ENCODE measurements at regions not wholly inside any gene's neighbourhood (a gene's known extent, or its start where the extent isn't known, plus 50 kb on each side); places are given as distances from the start of the nearest gene placed in this dataset.

DNA sequence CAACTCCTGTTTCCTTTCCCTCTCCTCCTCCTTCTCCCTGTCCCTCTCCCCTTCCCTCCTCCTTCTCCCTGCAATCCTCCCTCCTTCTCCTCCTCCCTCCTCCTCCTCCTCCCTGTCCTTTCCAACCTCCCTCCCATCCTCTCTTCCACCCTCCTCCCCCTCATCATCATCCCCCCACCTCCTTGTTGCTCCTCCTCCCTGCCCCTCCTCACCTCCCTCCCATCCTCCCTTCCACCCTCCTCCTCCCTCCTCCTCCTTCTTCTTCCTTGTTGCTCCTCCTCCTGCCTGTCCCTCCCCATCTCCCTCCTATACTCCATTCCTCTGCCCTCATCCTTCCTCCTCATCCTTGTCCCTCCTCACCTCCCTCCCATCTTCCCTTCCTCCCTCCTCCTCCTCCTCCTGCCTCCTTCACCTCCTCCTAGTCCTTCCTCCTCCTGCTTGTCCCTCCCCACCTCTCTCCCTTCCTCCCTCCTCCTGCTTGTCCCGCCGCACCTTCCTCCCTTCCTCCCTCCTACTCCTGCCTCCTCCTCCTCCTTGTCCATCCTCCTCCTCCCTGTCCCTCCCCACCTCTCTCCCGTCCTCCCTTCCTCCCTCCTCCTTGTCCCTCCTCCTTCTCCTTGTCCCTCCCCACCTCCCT, 222.5 kb downstream of the IRF8 start:
- no peak for DNase-seq

DNA sequence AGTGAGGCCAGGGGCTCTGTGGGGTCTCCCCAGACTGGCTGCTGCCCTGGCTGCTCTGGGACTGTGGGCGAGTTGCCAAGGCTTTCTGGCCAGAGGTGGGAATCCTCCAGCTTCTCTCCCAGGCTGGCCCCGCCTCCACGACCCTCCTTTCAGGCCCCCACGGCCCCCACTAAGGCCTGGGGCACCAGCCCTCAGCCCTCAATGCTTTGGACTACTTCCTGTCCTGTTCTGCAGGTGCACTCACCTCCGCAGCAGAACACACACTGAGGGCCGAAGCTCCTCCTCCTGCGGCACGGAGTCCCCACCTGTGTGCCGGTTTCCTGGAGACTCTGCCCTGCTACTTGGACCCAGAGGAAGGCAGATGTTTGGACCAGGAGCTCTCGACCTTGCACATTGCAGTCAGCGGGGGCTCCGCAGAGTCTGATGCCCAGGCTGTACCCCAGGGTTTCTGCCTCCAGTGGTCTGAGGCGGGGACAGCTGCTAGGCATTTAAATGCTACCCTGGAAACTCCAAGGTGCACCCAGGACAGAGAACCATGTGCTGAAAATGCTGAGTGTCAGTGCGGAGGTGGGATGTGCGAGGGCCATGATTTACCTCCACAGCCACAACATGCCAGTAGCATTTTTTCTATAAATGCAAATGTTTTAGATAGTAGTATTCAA, 223.8 kb downstream of the IRF8 start:
- no peak for DNase-seq

DNA sequence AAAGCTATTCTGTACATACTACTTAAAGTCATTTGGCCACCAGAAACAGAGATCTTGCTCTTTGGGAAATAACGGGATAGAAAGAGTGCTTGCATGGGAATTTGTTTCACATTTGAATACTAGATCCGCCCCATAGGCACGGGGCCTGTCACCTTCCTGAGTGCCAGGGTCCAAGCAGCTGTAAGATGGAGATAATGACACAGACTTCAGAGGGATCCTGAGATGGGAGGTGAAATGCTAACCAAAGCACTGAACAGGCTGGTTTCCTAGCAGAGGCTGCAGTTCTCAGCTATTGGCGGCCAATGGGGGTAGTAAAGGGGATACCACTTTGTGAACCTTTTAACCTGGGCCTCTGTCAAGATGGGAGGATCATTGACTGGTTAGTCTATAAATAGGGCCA, 225.4 kb downstream of the IRF8 start:
- DNase-seq = no peak

DNA sequence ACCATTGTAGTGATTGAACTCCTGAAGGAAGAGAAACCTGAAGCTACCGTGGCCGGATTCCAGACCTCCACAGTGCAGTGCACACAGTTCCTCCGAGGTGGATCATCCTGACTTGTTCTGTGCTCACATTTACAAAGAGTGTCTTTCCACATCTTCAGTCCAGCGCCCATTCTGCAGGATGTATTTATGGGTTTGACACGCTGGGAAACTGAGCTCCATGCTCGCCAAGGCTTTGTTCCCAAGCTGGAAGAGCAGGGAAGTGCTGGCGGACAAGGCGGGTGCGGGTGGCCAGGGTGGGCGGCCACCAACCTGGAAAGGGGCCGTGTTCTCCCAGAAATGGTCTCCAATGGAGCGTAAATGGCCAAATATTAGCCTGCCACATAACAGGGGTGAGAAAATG, 227.9 kb downstream of the IRF8 start:
- DNase-seq = no peak

DNA sequence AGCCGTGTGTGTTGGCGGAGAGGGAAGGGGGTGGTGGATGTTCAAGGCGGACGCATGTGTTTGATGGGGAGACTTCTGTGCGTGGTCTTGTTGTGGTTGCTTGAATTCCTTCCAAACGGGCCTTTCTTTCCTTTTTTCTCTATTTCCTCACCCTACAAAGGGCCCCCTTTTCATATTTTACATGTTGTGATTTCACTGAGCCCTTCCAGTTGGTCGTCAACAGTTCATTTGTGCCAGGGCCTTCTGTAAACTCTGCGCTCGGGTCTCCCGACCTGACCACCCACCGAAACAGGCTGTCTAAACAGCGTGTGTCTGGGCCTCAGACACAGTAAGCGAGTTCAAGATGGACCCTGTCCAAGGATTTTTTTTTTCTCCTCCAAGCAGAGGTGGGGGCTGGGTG, 228.4 kb downstream of the IRF8 start:
- no peak for DNase-seq

DNA sequence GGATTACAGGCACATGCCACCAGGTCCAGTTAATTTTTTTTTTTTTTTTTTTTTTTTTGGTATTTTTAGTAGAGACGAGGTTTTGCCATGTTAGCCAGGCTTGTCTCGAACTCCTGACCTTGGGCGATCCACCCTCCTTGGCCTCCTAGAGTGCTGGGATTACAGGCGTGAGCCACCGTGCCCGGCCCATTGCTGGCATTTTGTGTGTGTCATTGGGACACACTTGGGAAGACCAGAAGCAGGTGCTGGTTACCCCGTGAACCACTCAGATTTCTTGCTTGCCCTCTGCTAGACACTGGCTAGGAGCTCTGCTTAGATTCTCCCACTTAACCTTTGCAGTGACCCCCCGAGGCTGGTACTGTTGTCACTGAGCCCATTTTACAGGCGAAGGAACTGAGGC, 229.3 kb downstream of the IRF8 start:
- DNase-seq = no peak

DNA sequence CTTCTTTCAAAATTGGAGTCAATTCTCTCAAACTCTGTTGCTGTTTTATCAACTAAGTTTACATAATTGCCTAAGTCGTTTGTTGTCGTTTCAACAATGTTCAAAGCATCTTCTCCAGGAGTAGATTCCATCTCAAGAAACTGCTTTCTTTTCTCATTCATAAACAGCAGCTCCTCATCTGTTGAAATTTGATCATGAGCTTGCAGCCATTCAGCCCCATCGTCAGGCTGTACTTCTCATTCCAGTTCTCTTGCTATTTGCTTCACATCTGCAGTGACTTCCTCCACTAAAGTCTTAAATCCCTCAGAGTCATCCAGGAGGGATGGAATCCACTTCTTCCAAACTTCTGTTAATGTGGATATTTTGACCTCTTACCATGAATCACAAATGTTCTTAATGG, 230.6 kb downstream of the IRF8 start:
- no peak for DNase-seq

DNA sequence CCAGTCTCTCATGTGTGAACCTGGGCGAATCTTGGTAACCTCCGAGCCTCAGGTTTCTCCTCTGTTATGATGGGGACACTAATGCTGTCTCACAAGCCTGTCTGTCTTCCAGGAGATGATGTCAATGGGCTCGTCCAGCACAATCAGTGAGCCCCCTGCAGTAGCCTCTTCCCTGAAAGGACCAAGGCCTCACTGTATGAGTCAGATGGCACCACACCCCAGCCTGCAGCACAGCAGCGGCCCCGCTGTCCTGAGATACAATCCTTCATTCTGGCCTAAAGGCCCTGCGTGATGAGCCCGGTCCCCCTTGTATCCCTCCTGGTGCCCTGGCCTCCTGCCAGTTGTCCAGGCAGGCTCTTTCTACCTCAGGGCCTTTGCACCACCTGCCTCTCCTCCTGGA, 234.4 kb downstream of the IRF8 start:
- no peak for DNase-seq

DNA sequence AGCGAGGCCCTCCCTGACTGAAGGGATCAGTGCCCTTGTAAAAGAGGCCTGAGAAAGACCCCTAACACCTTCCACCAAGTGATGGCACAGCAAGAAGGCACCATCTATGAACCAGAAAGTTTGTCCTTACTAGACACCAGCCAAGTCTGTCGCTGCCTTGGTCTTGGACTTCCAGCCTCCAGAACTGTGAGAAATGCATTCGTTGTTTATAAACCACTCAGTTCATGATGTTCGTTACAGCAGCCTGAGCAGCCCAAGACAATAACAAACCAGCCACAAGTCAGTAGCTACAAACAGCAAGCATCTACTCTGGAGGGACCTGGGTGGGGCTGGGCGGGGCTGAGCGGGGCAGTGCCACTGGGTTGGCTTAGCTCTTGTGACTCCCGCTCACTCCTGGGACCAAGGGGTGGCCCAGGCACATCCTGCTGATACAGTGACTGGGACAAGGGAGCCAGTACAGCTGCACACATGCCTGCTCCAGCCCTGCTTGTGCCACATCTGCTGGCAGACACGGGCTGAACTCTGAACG, 234.9 kb downstream of the IRF8 start:
- DNase-seq = no peak

DNA sequence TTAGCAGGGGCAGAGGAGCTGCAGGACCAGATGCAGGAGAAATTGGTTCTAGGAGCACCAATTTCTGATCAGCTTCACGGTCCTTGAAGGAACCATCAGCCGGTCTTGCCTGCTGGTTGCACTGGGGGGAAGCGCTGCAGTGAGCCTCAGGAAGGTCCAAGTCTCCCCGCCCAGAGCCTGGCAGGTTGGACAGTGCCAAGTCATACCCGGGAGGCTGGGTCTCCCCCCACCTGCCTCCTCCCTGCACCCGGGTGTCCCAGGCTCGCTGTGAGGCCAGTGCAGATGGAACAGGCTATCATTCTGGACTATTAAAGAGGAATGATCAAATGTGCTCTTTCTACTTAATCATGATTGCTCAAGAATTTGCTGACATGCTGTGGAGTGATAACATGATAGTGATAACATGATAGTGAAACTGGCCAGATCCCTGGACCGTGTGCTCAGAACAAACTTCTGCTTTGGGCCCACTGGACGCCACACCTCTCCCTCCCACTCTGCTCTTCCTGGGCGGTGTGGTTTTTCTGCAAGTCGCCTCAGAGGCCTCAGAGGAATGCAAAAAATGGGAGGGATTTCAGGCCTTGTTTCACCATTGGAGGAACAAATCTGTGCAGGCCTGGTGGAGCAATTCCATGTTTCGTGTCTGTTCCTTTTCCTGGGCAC, 236.0 kb downstream of the IRF8 start:
- DNase-seq = no peak

DNA sequence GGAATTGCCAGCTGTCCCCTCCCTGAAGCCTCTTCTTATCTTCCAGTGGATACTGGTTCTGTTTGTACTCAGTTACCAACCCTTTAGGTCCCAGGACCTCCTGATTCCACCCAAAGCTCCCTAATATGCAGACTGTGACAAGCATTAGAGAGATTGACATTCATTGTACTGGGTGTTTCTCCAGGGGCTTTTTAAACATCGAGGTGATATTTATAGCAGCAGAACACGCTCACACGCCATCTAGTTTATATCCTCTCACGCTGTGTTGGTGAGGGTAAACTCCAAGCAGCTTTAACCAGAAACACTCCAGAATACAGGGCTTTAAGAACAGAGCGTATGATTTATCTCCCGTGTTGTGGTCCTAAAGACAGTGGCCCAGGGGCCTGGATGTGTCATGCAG, 238.4 kb downstream of the IRF8 start:
- no peak for DNase-seq

DNA sequence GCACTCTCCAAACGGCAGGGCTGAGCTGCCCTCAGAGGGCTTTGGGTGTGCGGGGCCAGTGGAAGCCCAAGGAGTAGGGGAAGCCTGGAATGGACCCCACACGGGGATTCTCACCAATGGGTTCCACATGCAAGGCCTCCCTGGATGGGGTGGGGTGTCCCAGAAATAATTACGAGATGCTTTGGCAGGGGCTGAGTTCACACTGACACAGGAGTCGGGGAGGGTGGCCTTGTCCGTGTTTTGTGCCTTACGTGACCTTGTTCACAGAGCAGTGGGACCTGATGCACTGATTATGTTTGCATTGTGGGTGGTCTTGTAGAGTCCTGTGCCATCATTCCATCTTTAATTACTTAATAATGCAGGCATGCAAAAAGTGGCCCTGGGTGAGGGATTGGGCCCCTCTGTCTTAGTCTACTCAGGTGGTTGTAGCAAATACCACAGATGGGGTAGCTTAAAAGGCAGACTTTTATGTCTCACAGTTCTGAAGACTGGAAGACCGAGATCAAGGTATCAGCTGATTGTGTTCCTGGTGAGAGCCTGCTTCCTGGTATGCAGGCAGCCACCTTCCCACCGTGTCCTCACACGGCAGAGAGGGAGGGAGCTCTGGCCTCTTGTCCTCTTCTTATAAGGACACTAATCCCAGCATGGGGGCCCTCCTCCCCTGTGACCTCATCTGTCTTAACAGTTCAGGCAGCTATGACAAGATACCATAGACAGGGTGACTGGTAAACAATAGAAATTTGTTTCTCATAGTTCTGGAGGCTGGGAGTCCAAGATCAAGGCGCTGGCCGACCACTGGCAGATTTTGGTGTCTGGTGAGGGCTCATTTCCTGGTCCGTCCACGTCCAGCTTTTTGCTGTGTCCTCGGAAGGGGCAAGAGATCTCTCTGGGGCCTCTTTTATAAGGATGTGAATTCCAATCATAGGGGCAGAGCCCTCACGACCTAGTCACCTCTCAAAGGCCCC, 239.4 kb downstream of the IRF8 start:
- DNase-seq = no peak

DNA sequence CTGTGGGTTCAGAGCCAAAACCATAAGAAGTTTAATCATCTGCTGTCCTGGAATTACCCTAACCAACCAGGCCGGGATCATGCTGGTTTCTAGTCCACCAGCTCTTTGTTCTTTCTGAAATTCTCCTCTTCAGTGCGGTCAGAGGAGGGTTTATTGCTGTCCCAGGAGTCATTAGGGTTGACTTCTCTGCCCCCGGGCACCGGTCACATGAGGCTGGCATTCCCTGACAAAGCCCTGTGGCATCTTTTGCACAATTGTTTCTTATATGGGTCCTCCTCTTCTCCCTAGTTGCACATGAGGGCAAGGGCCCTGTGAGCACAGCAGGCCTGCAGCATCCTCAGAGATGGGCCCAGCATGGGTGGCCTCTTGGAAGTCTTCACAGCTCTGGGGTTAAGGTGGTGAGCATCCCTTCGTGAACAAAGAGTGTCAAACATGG, 243.9 kb downstream of the IRF8 start:
- DNase-seq = no peak

DNA sequence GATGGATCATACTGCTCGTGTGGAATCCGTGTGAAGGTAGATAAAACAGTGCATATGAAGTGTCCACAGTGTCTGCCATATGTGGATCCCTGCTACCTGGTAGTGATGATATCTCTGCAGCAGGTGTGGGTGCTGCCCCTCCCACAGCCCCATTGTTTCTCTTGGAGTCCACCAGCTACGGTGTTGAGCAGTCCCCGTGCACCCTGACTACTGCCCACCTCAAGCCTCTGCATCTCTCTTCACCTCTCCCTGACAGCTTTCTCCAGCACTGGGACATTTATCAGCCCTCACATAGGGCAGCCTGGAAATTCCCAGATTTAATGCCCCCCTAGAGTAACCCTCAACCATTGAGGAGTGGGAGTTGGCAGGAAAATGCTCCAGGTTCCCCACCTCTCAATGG, 244.7 kb downstream of the IRF8 start:
- DNase-seq = no peak

DNA sequence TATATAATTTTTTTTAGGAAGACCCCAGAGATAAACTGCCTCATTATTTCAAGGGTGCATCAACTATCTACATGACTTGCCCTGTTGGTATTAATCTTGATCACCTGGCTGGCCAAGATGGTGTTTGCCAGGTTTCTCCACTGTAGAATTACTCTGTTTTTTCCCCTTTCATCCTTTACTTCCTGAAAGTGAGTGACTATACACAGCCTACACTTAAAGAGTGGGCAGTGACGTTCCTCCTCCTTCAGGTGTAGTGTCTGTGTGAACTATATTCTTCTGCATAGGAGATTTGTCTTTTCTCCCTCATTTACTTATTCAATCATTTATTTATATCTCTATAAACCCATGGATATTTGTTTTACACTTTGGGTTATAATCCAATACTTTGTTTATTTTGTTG, 246.7 kb downstream of the IRF8 start:
- no peak for DNase-seq

DNA sequence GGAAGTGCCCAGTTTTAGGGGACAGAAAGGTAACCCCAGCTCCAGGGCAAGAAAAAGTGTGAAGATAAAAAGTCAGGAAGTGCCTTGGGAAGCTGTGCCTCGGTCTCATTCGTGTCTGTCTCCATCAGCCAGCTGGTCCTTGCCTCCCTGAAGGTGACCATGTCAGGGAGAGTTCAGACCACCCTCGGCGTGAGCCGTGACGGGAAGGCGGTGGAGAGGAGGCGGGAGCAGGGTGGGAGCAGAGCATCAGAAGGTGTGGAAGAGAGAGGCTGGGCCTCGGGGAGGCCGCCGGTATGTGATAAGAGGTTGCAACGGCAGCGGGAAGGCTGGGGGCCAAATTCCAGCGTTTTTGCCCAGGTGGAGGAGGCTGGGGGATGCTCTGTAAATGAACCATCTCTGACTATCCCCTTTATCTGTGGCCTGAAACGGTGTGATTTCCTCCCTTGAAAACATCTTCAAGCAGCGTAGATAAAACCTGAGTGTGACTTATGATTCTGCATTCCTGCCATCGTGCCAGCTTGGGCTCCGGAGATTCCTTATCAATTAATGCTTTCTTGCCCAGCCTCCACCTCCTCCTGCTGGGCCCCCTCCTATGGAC, 251.8 kb downstream of the IRF8 start:
- no peak for DNase-seq

DNA sequence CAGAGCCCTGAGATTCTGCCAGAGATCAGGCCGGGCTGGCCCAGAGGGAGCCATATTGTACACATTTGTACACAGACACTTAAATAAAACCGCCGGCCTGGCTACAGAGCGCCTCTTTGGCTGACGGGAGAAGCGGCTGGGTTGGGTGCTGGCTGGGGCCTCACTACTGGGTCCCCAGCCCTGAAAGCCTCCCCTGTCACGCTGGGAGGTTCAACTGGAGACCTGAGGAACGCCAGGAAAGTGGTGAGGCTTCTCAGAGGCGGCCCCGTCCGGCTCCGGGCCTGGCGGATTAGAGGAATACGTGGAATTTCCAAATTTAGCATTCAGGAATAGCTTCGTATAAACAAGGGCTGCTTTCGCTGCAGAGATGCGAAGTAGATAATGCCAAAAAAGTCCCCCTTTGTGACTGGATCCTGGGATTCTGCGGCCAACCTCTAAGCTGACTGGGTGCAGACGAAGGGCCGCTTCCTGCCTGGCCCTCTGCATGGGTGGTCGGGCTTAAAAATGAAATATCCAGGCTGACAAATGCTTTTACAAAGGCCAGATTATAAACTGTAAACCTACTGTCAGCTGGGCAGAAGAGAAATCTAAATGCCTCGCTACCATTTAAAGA, 252.4 kb downstream of the IRF8 start:
- no peak for DNase-seq

DNA sequence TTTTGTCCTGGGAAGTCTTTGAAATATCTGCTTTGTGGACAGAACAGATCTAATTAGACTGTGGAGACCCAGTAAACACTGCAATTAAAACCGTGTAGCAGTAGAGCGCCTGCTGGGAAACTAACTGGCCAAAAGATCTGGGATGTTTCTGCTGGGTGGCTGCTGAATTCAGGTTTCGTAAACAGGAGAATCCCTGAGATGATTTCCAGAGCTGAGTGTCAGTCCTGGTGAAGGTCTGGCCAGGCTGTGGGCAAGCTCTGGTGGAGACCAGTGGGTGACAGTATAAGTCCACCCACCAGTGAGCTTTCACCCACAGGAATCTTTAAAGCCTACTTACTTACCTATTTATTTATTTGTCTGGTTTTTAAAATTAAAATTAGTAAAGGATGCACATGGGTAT, 257.2 kb downstream of the IRF8 start:
- DNase-seq = no peak

DNA sequence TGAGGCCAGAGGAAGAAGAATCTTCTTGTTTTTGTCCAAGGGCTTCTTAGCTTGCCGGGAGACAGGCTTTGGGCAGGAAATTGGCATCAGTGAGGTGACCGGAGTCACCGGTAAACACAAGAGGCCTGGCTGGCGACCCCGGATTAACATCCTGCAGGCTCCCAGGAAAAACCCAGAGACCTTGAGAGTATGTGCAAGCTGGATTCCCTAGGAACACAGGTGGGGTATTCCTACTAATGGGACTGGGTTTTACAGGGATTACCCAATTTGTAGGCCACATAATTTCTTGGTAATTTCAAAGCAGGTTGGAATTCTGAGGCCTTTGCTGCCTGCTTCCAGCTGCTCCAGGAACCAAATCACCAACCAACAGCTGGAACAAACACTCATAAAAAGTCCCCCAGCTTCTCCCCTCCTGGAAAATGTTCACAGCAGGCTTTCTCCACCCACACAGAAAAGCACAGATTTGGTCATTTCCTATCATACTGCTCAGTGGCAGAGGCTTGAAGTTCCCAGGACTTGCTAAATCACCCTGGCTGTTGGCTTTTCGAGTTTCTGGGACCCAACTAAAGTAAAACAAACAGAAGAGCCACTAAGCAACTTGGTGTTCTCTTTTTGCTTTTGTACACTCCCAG, 258.8 kb downstream of the IRF8 start:
- DNase-seq = no peak

DNA sequence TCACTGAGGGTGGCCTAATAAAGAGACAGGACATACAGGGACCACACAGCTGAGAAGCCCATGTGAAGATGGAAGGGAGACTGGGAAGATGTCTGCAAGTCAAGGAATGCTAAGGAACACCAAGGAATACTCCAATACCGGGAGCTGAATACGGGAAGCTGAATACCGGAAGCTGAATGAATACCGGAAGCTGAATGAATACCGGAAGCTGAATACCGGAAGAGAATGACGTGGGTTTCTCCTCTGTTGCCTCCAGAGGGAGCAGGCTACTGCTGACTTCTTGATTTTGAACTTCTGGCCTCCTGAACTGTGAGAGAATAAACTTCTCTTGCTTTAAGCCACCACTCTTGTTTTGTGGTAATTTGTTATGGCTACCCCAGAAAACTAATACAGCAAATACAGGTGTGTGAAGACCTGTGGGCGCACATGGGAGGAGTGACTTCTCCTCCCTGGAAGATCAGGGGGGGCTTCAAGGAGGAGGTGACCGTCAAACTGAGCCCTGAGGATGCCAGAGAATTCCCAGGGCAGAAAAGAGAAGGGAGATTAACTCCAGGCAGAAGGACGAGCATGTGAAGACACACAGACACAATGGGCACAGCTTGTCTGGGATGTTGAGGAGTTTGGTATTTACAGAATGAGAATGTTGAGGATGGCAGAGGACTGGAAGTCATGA, 259.9 kb downstream of the IRF8 start:
- DNase-seq = no peak

DNA sequence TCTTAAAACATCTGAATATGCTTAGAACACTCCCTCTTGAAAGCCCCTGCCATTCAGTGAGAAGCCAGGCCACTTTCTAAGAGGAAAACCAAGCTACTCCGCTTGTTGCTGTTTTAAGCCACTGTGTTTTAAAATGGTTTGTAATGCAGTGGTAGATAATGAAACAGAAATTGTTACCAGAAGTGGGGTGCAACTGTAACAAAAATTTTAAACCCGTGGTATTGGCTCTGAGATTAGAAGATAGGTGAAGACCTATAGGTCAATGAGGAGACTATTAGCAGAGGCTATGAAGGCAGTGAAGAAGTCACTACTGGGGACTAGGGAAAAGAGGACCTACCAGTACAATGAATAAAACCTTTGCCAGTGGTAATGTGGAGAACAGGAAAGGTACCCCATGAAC, 266.5 kb downstream of the IRF8 start:
- no peak for DNase-seq

Measured in activated T-cell treated with anti-CD3 and anti-CD28 coated beads, Interleukin-2, amount 50 U/mL, for 48 hours (primary cell).